HG03025 (cell line): ENCODE measurements at regions not wholly inside any gene's neighbourhood (a gene's known extent, or its start where the extent isn't known, plus 50 kb on each side); places are given as distances from the start of the nearest gene placed in this dataset.

Experiments used
- ATAC-seq: cut with Tn5 transposase; IDR thresholded peaks from one replicate; pipeline ENCODE4 v1.9.1; 2021; ENCODE audit warnings: mild to moderate bottlenecking, moderate library complexity; ENCODE audit not compliant: unreplicated experiment, low FRiP score

DNA sequence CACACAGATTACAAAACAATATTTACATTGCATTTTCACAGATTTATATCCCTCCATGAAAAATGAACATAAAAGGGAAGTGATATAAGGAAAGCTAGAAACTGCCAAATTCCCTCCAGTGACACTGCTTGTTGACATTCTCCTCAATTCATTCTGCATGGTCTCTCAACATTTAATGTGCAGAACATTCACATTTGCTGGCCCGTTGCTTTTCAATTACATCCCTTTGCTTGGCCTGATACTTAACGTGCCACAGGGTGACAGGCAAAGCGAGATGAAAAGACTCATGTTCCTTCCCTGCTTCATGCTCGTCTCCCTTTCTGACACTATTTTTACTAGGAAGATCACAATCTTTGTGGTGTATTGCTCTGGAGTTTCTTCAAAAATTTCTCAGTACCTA, 1019.7 kb upstream of the LRRN3 start:
- no peak for ATAC-seq

DNA sequence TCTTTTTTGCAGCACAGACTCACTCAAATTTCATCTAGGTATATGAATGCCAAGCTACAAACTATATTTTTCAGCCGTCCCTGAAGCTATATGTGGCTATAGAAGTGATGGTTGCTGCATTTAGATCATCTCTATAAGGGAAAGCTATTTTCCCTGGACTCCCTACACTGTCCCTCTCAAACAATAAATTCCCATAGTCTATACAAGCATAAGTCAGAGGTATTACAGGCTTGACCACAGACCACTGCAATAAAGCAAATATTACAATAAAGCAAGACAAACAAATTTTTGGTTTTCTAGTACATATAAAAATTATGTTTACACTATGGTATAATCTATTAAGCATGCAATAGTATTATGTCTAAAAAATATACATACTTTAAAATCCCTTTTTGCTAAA, 1015.5 kb upstream of the LRRN3 start:
- ATAC-seq: no peak

DNA sequence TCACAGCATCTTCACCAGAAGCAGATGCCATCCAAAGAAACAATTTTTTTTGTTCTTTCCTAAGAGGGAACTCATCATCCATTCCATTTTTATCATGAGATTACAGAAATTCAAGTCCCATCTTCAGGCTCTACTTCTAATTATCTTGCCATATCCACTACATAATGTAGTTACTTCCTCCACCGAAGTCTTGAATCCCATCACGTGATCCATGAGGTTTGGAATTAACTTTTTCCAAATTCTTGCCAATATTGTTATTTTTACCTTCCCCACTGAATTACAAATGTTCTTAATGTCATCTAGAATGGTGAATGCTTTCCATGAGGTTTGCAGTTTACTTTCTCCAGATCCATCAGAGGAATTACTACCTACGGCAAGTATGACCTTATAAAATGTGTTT, 1014.7 kb upstream of the LRRN3 start:
- no peak for ATAC-seq

DNA sequence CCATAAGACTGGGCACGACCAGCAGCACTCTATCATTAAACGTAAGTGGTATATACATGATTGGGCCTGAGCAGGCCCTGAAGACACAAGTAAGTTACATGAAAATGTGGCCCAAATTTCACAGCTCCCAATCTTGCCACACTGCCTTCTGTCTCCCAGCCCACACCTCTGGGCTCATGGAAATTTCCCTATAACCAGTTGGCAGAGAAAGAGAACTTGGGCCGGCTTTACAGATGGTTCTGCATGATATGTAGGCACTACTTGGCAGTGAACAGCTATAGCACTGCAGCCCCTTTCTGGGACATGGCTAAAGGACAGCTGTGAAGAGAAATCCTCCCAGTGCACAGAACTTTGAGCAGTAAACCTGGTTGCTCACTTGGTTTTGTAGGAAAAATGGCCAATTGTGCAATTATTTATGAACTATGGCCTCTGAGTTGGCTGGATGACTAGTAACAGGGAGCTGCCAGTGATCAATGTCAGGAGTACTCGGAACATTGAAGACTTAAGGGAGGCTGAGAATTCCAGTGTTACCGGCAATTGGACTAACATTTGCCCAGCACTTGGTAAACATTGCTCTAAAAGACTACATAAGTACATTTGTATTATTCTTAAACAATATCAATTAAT, 1006.6 kb upstream of the LRRN3 start:
- ATAC-seq: no peak

GRCh38 chr7:110090110-110090820, 1000.7 kb upstream of the LRRN3 start:
- no peak for ATAC-seq

- ATAC-seq: no peak
These were observed 995.4 kb upstream of the LRRN3 start for GRCh38 chr7:110095372-110096052.

GRCh38 chr7:110104243-110104642, 986.7 kb upstream of the LRRN3 start:
- ATAC-seq: no peak

DNA sequence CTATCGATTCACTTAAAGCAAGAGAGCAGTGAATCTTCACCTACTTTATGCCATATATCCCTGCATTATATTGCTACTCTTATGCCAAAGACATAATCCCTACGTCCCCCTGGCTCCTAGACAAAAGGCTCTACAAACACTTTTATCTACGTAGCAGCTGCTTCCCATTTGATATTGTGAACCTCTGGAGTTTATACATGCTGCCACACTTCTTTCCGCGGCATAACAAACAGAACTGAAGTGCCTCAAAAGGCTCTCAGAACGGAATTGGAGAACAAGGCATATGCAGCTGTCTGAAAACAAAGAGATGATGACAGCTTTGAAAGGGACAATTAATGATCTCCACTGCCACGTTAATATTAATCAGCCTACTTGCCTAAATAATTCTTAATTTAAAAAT, 985.6 kb upstream of the LRRN3 start:
- ATAC-seq: no peak

- no peak for ATAC-seq
These were observed 985.1 kb upstream of the LRRN3 start for GRCh38 chr7:110105840-110106239.

DNA sequence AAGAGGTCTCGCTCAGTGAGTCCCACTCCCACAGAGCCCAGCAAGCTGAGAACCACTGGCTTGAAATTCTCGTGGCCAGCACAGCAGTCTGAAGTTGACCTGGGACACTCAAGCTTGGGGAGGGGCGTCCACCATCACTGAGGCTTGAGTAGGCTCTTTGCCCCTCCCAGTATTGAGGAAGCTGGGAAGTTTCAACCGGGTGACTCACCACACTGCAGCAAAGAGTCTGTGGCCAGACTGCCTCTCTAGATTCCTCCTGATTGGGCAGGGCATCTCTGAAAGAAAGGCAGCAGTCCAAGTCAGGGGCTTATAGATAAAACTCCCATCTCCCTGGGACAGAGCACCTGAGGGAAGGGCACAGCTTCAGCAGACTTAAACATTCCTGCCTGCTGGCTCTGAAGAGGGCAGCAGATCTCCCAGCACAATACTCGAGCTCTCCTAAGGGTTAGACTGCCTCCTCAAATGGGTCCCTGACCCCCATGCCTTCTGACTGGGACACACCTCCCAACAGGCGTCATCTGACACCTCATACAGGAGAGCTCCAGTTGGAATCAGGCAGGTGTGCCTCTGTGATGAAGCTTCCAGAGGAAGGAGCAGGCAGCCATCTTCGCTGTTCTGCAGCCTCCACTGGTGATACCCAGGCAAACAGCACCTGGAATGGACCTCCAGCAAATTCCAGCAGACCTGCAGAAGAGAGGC, 970.9 kb upstream of the LRRN3 start:
- no peak for ATAC-seq

DNA sequence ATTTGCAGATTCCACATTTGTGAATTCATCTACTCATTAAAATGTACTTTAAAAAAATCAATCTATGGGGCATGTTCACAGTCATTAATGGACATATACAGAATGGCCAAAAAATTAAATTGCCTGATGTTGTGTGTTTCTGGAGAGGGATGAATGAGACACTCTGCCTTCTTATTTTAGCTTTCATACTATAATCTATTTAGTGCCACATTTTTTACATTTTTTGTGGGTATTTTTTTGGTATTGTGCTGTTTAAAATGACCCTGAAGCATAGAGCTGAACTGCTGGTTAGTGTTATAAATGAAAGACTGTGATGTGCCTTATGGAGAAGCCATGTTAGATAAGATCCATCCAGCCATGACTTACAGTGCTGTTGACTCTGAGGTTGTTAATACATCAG, 961.8 kb upstream of the LRRN3 start:
- ATAC-seq: no peak

GRCh38 chr7:110130669-110131068, 960.3 kb upstream of the LRRN3 start:
- no peak for ATAC-seq

DNA sequence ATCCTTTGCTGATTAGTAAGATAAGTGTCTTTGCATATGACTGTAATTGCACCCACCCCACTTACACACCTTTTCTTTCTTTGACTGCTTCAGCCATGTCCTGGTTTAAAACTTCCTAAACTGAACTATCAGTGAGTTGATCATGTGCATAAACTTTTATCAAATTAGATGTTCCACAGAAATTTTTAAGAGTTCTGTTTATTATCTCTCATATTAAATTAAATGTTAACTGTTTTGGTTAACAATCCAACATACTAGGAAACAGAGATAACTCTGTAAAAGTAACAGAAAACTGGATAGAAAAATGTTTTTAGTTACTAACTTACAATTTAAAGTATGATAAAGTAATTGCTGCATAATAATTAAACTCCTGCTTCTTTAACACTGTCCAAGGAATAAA, 959.6 kb upstream of the LRRN3 start:
- no peak for ATAC-seq

DNA sequence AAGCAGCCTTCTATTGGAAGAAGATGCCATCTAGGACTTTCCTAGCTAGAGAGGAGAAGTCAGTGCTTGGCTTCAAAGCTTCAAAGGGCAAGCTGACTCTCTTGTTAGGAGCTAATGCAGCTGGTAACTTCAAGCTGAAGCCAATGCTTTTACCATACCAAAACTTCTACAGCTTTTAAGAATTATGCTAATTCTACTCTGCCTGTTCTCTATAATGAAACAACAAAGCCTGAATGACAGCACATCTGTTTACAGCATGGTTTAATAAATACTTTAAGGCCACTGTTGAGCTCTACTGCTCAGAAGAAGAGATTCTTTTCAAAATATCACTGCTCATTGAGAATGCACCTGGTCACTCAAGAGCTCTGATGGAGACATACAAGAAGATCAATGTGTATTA, 951.9 kb upstream of the LRRN3 start:
- no peak for ATAC-seq

- ATAC-seq: no peak
These were observed 947.9 kb upstream of the LRRN3 start for GRCh38 chr7:110142939-110143526.

- no peak for ATAC-seq
These were observed 946.3 kb upstream of the LRRN3 start for GRCh38 chr7:110144599-110144998.

GRCh38 chr7:110148054-110148453, 942.9 kb upstream of the LRRN3 start:
- ATAC-seq: no peak

GRCh38 chr7:110153222-110153621, 937.7 kb upstream of the LRRN3 start:
- ATAC-seq: no peak

- no peak for ATAC-seq
These were observed 934.4 kb upstream of the LRRN3 start for GRCh38 chr7:110156511-110156910.

- ATAC-seq: no peak
These were observed 933.1 kb upstream of the LRRN3 start for GRCh38 chr7:110157631-110158362.
